CD4-positive, alpha-beta T cell treated with Interleukin-21 for 1 hour (primary cell): ENCODE measurements at regions not wholly inside any gene's neighbourhood (a gene's known extent, or its start where the extent isn't known, plus 50 kb on each side); places are given as distances from the start of the nearest gene placed in this dataset.
"Not testable (repeated sequence)": the region's sequence is repeated elsewhere in the genome, so short reads cannot be mapped to it uniquely, and the experiment has no call there.

Experiments
- DNase-seq: peaks from one replicate; pipeline ENCODE4 v3.0.0-alpha.2; 2020

DNA sequence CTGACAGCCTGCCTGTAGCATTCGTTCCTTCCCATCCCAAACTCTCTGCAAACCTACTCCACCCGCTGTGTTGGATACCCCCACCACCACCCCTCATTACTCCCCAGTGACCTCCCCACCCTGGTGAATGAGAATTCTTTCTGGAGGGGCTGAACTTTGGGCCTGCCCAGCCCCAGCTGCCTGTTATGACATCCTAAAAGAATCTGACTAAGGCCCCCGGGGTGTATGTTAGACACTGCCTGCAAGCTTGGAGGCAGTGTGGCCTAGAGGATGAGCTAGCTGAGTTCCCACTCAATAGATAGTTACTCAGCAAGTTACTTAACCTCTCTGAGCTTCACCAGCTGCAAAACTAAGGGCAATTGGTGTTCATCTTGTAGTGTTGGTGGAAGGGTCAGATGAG is 110.2 kb upstream of the FGGY start:
- DNase-seq, result no peak

DNA sequence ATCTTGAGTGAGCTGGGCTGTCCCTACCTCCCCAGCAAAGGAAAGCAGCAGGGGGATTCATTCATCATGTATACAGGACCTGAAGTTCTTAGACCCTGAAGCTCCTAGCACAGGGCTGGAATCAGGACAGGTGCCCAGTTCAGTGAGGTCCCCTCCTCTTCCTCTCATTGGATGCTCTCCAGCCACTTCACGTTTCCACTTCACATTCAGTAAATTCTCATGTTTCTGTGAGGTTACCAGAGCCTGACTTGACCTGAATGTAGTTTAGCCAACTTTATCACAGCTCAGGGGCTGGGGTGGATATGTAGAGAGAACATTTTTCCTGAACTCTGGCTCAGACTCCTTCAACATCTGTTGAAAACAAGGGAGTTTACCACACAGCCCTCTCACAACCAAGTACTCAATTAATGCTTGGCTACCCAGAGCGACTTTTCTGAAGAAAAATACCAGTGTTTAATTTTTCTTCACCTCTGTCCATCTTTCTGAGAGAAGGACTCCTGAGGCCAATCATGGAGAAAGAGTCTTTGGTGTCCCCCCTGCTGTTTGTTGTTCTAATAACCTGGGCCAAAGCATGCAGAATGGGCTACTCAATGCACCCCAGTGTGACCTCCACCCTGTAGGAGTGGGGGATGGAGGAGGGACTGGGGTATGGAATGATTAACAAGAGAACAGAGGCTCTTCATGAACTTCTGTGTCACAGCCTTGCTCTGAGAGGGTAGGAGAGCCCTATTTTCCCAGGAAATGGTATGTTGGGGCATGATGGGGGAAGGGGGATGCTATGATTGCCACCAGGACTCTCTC is 108.3 kb upstream of the FGGY start:
- no peak for DNase-seq

DNA sequence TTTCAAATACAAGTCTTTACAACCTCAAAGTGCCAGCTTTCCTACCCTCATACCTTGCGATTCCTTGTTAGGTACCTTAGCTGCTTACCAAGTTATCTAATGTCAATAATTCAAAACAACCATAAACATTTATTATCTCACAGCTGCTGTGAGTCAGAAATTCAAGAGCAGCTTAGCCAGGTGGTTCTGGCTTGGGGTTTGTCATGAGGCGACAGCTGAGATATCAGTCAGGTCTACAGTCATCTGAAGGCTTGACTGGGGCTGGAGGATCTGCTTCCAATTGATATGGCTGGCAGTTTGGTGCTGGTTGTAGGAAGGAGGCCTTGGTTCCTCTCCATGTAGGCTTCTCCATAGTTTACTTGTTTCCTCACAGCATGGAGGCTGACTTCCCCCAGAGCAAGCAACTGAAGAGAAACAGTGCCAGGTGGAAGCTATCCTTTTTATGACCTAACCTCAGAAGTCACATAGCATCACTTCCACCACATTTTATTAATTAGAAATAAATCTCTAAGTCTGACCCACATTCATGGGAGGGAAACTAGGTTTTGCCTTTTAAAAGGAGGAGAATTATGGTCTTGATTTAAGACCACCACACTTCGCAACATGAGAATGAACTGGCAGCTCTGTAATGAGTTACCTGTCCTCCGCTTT is 103.3 kb upstream of the FGGY start:
- DNase-seq, result no peak

DNA sequence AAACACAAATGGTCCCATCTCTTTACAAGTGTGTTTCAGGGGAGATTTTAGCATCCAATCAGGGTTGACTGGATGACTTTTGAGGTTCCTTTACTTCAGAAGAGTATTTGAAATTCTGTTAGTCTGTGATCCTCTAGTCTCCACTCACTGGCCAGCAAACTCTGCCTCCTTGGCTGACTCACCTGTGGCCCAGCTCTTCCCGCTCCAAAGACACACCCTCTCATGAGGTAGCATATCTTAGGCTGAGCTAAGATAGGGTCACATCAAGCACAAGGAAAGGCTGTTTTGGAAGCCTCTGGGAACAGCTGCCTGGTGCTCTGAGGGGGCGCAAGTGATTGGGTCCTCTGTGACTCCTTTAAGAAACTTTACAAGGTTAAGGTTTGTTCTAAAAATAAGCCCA is 102.3 kb upstream of the FGGY start:
- DNase-seq, result no peak

DNA sequence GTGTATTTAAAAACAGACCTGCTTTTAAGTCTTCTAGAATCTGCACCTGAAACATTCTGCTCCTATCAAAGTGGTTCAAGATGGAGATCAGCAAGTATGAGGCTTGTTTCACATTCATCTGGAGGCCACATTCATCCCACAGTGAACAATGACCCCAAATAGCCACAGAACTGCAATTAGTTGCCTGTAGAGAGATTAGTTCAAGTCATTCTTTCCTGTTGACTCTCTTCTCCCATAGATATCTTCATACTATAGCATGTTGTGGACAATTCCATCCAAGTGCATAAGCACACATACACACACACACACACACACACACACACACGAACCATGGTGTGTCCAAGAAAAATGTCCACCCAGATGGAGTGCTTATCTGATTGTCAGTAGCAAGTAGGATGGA is 101.7 kb upstream of the FGGY start:
- no peak for DNase-seq

DNA sequence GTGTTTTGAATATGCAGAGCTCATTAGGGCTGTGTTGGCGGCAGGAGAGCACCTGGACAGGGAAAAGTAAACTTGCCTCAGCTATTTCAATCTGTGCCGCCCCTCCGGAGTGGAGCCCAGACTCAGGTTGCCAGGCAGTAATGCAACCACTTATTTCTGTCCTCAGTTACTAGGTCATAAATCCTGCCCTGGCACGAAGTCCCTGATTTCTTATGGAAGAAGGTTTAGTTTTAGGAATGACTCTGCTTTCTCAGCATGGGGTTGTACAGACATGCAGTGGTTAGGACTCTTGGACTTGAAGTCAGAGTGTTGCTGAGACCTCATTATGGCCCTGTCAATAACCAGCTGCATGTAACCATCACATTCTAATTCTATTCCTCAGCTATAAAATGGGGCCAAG is 98.3 kb upstream of the FGGY start:
- no peak for DNase-seq

DNA sequence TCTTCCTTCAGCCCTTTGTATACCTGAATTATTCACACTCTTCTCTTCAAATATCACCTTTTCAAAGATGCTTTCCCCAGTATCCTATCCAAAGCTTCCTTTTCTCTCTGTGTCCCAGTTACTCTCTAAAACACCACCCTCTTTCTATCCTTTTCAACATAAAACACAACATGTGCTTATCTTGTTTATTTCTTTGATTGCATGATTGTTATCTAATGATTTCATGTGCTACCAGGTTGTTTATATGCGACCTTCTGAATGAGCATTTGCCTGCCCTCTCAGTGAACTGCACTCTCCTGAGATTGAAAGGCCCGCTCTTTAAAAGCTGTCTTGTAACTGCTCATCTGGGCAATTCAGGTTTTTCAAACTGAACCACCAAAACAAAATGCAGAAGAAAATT is 97.7 kb upstream of the FGGY start:
- DNase-seq, result no peak

DNA sequence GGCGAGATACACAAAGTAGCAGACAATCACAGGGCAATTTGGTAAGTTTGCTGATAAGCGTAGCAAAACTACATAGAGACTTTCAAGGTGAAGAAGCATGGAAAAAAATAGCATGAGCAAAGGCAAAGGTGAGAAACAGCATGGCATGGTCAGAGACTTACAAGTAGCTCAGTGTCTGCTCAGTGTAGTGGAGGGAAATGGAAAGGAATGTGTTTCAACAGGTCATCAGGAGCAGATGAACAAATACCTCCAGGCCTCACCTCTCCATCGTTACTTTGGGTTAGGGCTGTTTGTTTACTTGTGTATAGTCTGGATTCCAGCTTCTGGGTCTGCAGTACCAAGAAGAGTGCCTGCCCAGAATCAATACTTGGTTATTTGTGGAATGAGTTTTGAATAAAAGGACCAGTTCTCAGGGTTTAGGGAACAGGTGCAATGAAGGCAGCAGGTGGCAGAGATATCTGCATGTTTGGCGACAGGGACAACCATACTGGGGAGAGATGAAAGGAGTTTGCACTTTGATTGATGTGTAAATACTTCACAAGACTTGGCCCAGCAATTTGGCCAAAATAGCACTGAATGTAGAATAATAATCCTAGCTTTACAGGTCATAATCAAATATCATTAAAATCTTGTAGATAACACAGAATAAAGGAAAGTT is 97.0 kb upstream of the FGGY start:
- DNase-seq, result no peak

DNA sequence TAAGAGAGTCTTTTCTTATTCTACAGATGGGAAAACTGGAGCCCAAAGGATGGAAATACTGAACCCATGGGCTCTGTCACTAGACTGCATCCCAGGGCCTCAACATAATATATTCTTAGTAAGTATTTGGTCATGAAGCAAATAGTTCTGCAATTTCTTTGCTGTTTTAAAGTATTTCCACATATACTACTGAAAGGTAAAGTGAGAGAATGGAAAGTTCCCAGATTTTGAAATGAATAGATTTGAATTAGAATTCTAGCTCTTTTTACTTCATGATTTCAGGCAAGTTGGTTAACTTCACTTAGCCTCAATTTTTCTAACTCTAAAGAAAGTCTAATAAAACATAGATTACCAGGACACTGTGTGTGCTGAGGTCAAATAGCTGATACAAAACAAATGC is 95.6 kb upstream of the FGGY start:
- DNase-seq, result no peak

DNA sequence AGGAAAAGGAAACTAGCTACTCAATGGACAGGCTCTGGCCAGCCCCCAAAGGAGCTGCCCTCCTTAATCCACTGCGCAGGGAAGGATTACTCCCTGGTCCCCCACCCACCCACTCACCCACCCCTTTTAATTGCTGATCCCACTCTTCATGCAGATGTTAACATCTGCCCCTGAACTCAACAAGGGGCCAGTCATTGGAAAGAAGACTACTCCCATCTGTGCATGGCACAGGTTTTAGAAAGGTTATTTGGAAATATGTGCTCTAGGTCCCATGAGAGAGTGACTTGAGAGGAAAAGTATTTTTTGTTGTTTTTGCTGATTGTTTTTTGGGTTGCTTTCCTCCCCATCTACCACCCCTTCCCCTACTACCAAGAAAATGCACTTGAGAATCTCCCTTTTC is 94.4 kb upstream of the FGGY start:
- no peak for DNase-seq

DNA sequence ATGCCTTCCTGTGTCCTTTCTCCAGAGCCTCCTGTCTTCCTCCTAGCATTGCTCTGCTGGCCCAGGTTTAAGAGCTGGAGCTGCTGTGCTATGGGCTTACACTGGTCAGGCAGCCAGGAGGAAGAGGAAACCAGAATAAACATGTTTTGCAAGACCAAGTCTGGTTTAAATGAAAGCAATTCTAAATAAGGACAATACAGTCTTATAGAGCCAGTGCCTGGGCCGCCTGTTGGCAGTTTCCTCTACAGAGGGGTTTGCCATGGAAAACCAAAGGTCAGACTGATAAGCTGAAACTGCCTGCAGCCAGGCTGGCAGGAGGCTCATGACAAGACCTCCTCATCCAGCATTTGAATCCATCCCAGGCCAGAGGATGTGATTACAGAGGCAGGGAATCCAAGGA is 92.9 kb upstream of the FGGY start:
- DNase-seq, result no peak

DNA sequence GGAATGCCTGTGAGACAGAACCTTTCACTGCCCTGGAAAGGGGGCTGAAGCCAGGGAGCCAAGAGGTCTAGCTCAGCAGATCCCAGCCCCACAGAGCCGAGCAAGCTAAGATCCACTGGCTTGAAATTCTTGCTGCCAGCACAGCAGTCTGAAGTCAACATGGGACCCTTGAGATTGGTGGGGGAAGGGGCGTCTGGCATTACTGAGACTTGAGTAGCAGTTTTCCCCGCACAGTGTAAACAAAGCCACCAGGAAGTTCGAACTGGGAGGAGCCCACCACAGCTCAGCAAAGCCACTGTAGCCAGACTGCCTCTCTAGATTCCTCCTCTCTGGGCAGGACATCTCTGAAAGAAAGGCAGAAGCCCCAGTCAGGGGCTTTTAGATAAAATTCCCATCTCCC is 90.3 kb upstream of the FGGY start:
- not testable (repeated sequence) for DNase-seq

DNA sequence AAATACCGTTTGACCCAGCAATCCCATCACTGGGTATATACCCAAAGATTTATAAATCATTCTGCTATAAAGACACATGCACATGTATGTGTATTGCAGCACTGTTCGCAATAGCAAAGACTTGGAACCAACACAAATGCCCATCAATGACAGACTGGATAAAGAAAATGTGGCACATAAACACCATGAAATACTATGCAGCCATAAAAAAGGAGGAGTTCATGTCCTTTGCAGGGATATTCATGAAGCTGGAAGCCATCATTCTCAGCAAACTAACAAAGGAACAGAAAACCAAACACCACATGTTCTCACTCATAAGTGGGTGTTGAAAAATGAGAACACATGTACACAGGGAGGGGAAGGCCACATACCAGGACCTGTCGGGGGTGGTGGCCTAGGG is 86.5 kb upstream of the FGGY start:
- not testable (repeated sequence) for DNase-seq

DNA sequence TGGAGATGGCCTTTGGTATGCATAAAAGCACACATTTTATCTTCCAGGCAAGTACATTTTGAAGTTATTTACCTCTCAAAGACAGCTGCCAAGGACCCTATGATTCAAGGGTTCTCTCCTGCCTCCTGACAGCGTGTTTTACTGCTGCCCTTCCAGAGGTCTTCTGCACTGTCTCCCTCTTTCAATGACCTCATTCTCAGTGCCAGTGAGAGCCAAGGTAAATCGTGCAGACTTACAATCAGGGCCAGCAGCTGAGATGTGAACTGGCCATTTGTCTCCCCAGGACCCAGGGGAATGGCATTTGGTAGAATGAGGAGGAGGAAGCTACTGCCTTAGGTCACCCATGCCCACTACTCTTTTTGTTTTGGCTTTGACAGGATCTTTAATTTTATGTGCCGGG is 84.2 kb upstream of the FGGY start:
- DNase-seq, result no peak

DNA sequence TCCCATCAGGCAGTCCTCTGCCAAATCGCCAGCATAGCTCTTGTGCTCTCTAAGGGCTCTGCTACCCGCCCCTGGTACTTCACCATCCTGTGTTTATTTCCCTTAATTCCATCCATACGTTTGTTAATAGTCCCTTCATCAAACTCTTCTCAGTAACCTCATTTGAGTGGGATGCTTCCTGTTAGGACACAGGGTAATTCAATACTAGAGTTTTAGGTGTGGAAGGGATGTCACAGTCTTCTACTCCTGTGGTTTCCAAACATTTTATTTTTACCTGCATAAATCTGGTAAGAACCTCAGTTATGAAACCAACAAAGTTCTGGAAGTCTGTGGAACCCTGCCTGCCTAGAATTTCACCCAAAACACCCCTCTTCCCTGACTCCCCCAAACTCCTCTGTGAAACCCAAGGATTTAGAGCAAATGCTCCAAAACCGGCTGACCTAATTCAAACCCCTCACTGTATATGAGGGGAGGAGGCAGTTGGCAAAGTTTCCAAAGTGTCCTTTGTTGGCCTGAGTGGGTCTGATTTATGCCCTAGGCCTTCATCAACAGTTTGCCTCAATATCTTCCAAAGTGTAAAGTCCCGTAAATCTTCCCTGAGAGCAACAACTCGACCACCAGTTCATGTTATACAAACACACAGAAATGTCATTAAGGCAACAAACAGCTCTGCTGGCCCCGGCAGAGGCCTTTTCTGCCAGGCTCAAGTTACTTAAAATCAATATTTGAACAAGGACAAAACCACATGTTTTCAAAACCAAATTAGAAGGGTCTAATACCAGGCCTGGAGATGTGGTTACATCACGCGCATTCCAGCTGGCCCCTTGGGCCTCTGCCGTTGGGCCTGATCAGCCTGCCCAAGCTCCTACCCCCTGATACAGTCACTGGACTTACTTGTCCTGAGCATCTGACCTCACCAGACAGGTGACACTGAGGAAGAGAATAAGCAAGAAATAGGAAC is 82.4 kb upstream of the FGGY start:
- no peak for DNase-seq

DNA sequence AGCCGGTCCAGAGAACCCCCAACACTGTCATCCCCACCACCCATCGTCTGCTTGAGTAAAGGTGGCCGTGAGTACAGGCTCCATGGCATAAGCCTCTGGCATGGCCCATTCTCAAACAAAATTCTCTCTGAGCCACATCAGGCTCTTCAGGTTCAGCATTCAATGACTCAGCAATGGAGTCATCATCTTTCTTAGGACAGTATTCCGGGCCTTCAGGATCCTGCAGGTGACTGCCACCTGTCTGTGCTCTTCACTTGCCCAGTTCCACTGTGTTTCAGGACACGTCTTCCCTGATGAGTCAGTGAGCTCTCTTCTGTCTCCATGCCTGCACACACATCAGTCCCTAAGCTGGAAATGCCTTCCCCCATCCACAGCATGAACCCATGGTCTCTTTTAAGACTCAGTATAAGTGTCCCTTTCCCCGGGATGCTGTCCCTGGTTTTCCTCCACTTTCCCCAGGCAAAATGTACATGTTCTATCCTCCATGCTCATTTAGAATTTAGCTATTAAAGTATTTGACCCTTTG is 81.1 kb upstream of the FGGY start:
- no peak for DNase-seq

DNA sequence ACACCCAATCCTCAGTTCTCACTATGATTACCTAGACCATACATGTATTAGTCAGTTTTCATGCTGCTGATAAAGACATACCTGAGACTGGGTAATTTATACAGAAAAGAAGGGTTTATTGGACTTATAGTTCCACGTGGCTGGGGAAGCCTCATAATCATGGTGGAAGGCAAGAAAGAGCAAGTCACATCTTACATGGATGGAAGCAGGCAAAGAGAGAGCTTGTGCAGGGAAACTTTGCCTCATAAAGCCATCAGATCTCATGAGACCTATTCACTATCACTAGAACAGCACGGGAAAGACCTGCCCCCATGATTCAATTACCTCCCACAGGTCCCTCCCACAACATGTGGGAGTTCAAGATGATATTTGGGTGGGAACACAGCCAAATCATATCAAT is 79.5 kb upstream of the FGGY start:
- not testable (repeated sequence) for DNase-seq

DNA sequence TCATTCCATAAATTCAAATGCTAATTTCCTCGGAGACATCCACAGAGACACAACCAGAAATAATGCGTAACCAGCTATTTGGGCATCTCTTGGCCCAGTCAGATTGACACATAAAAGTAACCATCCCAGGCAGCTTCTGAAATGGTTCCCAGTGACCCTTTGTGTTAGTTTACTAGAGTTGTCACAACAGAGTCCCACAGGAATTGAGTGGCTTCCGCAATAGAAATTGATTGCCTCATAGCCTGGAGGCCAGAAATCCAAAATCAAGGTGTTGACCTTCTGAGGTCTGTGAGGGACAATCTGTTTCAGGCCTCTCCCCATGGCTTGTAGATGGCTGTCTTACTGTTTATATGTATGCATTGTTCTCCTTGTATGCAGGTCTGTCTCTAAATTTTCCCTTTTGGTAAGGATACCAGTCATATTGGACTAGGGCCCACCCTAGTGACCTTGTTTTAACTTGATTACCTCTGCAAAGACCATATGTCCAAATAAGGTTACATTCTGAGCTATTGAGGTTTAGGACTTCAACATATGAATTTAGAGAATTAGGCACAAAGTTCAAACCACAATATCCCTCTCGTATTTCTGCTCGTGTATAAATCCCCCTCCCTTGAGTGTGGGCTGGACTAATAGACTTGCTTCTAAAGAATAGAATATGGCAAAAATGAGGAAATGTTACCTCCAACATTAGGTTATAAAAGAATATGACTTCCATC is 78.2 kb upstream of the FGGY start:
- no peak for DNase-seq

DNA sequence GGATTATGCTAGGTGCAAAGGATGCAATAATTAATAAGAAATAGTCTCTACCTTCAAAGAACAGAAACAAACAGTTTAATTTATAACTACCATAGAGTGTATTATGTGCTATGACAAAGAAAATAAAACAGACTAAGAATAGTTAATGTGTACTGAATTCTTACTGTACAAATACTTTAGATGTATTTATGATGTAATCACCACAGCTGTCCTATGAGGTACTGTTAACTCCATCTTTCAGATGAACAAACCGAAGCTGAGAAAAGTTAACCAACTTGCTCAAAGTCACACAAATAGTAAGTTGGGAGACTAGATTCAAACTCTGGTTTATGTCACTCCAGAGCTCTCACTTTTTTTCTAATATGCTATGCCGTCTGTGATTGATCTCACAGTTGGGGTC is 77.0 kb upstream of the FGGY start:
- no peak for DNase-seq

DNA sequence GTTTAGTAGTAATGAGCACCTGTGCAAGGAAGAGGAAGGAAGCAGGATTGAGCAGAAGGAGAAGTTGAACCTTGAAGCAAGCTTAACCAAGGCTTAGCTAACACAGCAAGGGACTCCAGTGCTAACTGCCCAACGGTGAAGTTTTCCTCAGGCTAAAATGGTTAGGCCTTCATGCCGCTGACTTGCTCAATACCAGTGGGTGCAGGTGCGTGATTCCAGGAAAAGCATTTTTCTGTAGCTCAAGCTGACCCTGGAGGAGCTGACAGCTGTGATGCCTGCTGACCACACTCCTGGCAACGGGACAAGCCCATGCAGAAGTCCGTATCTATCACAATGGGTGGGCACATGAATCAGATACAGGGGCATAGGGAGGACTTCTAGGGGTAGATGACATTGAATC is 76.5 kb upstream of the FGGY start:
- no peak for DNase-seq

DNA sequence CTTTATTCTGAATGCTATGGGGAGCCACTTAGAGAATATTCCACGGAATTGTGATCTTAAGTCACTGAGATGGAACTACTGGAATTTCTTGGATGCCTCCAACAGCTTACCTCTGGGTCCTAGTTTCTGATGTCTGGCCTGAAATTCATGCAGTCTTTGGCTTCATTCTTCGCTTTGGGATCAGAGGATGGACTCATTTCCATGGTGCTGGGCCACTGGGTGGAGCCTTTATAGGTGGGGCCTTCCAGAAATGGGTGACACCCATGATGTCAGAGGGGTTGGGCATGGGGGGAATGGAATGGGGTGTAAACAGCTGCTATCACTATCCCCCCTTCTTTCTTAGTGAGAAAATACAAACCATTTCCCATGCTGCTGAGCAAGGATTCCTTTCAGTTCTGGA is 73.7 kb upstream of the FGGY start:
- no peak for DNase-seq

DNA sequence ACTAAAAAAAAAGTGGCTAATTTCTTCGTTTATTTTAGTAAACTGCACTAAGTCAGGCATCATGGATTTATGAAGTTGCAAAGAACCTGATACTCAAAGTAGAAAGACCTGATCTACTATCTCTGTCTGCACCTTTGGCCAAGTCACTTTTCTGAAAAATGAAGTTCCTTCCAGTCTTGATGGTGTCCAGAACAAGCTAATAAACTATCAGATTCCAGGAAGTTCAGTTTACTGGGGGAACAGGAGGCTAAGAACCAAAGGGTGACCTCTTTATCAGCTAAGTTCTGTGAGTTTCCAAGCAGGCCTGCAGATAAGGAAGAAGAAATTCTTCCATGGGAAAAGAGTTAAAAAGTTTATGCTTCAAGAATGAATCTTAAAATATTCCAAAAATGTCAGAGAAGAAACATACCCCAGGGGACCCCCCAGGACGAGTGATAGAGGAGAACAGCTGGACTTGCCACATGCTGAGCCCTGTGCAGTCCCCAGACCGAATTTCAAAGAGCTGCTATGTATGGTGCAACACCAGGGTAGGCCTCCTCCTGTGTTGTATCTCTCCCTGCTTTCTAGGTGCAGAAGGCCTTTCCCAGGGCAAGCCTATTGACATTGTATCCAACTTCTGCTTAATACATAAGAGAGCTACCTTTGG is 72.8 kb upstream of the FGGY start:
- DNase-seq, result no peak
